ENCODE measurements at regions not wholly inside any gene's neighbourhood (a gene's known extent, or its start where the extent isn't known, plus 50 kb on each side); places are given as distances from the start of the nearest gene placed in this dataset.

- DNase-seq (ENCODE audit: low spot score), result no peak
- Mint-ChIP-seq H3K4me1 (ENCODE audit: low read depth) (no peaks in the 10 kb centered on the region), H3K27ac (no peak overlapping the region), H3K27me3 (ENCODE audit: insufficient read depth) (no peaks in the 10 kb centered on the region), H3K9me3 (peaks cover 4% of the 10 kb centered on the region), H3K36me3 (ENCODE audit: low read depth) (no peaks in the 10 kb centered on the region), H3K4me3 (no peak overlapping the region)
- intact Hi-C loops (cut with micrococcal nuclease), result no loop called here
These were observed 1342.1 kb upstream of the C9orf72 start for GRCh38 chr9:28915202-28915930.

DNA sequence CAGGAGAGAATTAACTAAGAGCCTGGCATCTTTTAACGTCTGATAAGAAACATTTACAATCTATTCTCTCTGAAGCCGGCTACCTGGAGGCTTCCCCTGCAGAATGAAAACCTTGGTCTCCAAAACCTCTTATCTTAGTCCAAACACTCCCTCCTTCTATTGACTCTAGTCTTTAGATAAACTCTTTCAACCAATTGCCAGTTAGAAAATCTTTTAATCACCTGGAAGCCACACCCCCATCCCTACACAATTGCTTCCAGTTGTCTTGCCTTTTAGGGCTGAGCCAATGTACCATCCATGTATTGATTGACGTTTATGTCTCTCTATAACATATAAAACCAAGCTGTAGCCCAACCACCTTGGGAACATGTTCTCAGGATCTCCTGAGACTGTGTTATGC, 1343.1 kb upstream of the C9orf72 start:
- Mint-ChIP-seq H3K27ac (no peak overlapping the region), H3K9me3 (peaks cover 4% of the 10 kb centered on the region), H3K4me3 (no peak overlapping the region), H3K4me1 (ENCODE audit: low read depth) (no peaks in the 10 kb centered on the region), H3K27me3 (ENCODE audit: insufficient read depth) (no peaks in the 10 kb centered on the region), H3K36me3 (ENCODE audit: low read depth) (no peaks in the 10 kb centered on the region)
- no peak for DNase-seq (ENCODE audit: low spot score)
- intact Hi-C loops (cut with micrococcal nuclease), result no loop called here

DNA sequence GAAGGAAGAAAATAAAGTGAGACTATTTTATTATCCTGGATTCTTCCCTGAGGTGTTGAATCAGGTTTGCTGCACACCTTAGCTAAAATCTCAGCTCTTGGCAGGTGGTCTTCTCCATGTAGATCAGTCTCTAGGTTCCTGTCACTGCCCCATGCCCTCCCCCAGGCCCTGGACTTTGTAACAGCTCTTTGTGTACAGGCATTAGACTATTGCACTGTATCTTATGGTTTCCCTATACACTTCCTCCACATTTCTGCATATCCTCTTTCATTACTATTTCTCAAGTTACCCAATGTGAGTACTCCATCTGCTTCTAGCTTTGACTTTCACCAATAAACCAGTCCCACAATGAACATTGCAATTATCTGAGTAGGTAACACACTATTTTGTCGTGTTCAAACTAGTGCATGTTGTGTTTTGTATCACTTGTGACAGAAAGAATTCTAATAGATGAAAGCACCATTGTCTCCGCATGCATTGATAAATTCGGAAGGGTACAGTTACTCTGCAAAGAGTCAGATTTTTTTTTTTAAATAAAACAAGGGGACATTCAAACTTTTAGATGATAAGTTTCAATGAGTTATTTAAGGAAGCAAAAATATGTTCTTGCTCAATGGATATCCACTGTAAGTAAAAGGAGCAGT, 1348.7 kb upstream of the C9orf72 start:
- Mint-ChIP-seq H3K27me3 (ENCODE audit: insufficient read depth) (no peaks in the 10 kb centered on the region), H3K36me3 (ENCODE audit: low read depth) (no peaks in the 10 kb centered on the region), H3K27ac (no peak overlapping the region), H3K4me1 (ENCODE audit: low read depth) (no peaks in the 10 kb centered on the region), H3K9me3 (peaks cover 4% of the 10 kb centered on the region), H3K4me3 (no peak overlapping the region)
- intact Hi-C loops (cut with micrococcal nuclease), result no loop called here
- DNase-seq (ENCODE audit: low spot score), result no peak

- H3K4me1 Mint-ChIP-seq (ENCODE audit: low read depth), result no peaks in the 10 kb centered on the region
- no peak overlapping the region for H3K27ac Mint-ChIP-seq
- intact Hi-C loops (cut with micrococcal nuclease), result no loop called here
- DNase-seq (ENCODE audit: low spot score), result no peak
- no peak overlapping the region for H3K4me3 Mint-ChIP-seq
- H3K27me3 Mint-ChIP-seq (ENCODE audit: insufficient read depth), result no peaks in the 10 kb centered on the region
- no peaks in the 10 kb centered on the region for H3K36me3 Mint-ChIP-seq (ENCODE audit: low read depth)
- H3K9me3 Mint-ChIP-seq, result peaks cover 1% of the 10 kb centered on the region
These were observed 1349.6 kb upstream of the C9orf72 start for GRCh38 chr9:28922891-28923290.

DNA sequence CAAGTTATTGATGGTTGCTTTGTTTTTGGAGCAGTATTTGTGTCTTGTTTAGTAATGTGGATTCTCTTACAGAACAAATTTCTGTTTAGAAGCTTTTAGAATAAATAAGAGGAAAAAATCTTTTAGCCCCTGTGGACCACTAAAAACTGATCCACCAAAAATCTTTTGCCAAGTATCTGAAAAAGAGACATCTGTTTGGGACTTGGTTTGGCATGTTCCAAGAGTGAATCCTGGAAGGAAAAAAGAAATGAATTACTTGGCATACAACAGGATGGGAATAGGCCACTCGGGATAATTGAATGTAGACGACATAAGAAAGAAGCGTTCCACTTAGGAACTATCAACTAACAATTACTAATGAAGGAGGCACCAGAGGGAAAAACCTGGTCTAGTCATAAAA, 1350.1 kb upstream of the C9orf72 start:
- Mint-ChIP-seq H3K4me3 (no peak overlapping the region), H3K4me1 (ENCODE audit: low read depth) (no peaks in the 10 kb centered on the region), H3K36me3 (ENCODE audit: low read depth) (no peaks in the 10 kb centered on the region), H3K9me3 (no peaks in the 10 kb centered on the region), H3K27ac (no peak overlapping the region), H3K27me3 (ENCODE audit: insufficient read depth) (no peaks in the 10 kb centered on the region)
- no peak for DNase-seq (ENCODE audit: low spot score)
- intact Hi-C loops (cut with micrococcal nuclease), result no loop called here

DNA sequence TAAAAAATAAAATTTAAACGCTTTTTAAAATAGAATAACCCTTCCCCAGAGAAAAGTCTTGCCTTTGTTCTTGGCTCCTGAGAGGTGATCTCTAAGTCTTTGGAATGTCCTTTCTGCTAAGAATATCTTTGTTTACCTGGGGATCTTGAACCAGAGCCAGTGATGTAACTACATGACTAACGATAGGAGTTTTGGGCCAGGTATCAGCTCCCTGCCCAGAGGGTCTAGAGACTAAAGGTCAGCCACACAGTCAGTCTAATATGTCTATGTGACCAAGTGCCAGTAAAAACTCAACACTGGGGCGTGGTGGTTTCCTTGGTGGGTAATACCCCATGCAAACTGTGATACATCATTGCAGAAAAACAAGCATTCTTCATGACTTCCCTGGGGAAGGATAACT, 1351.9 kb upstream of the C9orf72 start:
- no peak overlapping the region for H3K27ac Mint-ChIP-seq
- H3K9me3 Mint-ChIP-seq, result no peaks in the 10 kb centered on the region
- intact Hi-C loops (cut with micrococcal nuclease), result no loop called here
- DNase-seq (ENCODE audit: low spot score), result no peak
- no peaks in the 10 kb centered on the region for H3K27me3 Mint-ChIP-seq (ENCODE audit: insufficient read depth)
- H3K4me3 Mint-ChIP-seq, result no peak overlapping the region
- no peaks in the 10 kb centered on the region for H3K4me1 Mint-ChIP-seq (ENCODE audit: low read depth)
- H3K36me3 Mint-ChIP-seq (ENCODE audit: low read depth), result no peaks in the 10 kb centered on the region

DNA sequence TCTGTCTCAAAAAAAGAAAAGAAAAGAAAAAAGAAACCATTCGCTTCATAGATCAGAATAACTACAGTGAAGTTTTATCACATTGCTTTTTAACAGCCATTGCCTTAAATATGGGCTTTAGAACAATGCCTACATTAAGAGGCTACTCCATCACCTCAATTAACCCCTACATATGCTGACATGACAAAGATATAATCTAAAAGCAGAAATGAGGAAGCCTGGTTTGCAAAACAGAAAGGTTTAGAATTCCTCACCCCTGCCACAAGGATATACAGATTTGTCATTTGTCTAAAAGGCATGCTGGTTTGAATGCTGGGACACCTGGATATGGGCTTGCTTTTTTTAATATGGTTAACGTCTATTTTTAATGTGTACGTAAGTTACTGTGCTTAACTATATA, 1353.0 kb upstream of the C9orf72 start:
- no peak for DNase-seq (ENCODE audit: low spot score)
- no peak overlapping the region for H3K4me3 Mint-ChIP-seq
- H3K9me3 Mint-ChIP-seq, result no peaks in the 10 kb centered on the region
- intact Hi-C loops (cut with micrococcal nuclease), result no loop called here
- no peak overlapping the region for H3K27ac Mint-ChIP-seq
- no peaks in the 10 kb centered on the region for H3K4me1 Mint-ChIP-seq (ENCODE audit: low read depth)
- H3K27me3 Mint-ChIP-seq (ENCODE audit: insufficient read depth), result no peaks in the 10 kb centered on the region
- no peaks in the 10 kb centered on the region for H3K36me3 Mint-ChIP-seq (ENCODE audit: low read depth)

- intact Hi-C loops (cut with micrococcal nuclease), result no loop called here
- no peak for DNase-seq (ENCODE audit: low spot score)
- no peak overlapping the region for H3K27ac Mint-ChIP-seq
- H3K36me3 Mint-ChIP-seq (ENCODE audit: low read depth), result no peaks in the 10 kb centered on the region
- no peaks in the 10 kb centered on the region for H3K27me3 Mint-ChIP-seq (ENCODE audit: insufficient read depth)
- H3K9me3 Mint-ChIP-seq, result no peaks in the 10 kb centered on the region
- no peaks in the 10 kb centered on the region for H3K4me1 Mint-ChIP-seq (ENCODE audit: low read depth)
- H3K4me3 Mint-ChIP-seq, result no peak overlapping the region
These were observed 1354.4 kb upstream of the C9orf72 start for GRCh38 chr9:28927691-28928090.

GRCh38 chr9:28929433-28929832, 1356.2 kb upstream of the C9orf72 start:
- no peak for DNase-seq (ENCODE audit: low spot score)
- intact Hi-C loops (cut with micrococcal nuclease), result no loop called here
- no peaks in the 10 kb centered on the region for H3K9me3 Mint-ChIP-seq
- no peaks in the 10 kb centered on the region for H3K27me3 Mint-ChIP-seq (ENCODE audit: insufficient read depth)
- no peak overlapping the region for H3K27ac Mint-ChIP-seq
- H3K4me1 Mint-ChIP-seq (ENCODE audit: low read depth), result no peaks in the 10 kb centered on the region
- no peak overlapping the region for H3K4me3 Mint-ChIP-seq
- no peaks in the 10 kb centered on the region for H3K36me3 Mint-ChIP-seq (ENCODE audit: low read depth)

- intact Hi-C loops (cut with micrococcal nuclease), result no loop called here
- no peak for DNase-seq (ENCODE audit: low spot score)
- H3K27me3 Mint-ChIP-seq (ENCODE audit: insufficient read depth), result no peaks in the 10 kb centered on the region
- H3K36me3 Mint-ChIP-seq (ENCODE audit: low read depth), result no peaks in the 10 kb centered on the region
- H3K4me1 Mint-ChIP-seq (ENCODE audit: low read depth), result no peaks in the 10 kb centered on the region
- no peak overlapping the region for H3K4me3 Mint-ChIP-seq
- no peaks in the 10 kb centered on the region for H3K9me3 Mint-ChIP-seq
- no peak overlapping the region for H3K27ac Mint-ChIP-seq
These were observed 1357.5 kb upstream of the C9orf72 start for GRCh38 chr9:28930766-28931165.

DNA sequence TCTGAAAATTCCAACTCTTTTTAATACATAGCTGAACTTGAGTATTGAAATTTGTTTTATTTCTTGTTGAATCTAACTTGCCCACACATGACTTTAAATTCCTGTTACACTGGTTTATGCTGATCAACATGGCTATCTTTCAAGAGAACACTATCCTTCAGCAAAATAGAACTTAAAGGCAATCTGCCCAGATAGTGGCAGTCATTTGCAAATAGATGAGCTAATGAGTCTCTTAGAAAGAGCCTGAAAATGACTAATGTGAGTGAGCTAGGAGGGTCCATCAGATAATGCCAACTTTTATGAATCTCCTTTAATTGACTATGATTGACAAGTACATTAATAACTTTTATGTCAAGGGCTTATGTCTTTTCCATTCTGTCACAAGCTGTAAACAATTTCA, 1360.8 kb upstream of the C9orf72 start:
- no peak for DNase-seq (ENCODE audit: low spot score)
- Mint-ChIP-seq H3K4me1 (ENCODE audit: low read depth) (no peaks in the 10 kb centered on the region), H3K27me3 (ENCODE audit: insufficient read depth) (no peaks in the 10 kb centered on the region), H3K36me3 (ENCODE audit: low read depth) (no peaks in the 10 kb centered on the region), H3K4me3 (no peak overlapping the region), H3K9me3 (no peaks in the 10 kb centered on the region), H3K27ac (no peak overlapping the region)
- intact Hi-C loops (cut with micrococcal nuclease), result no loop called here

GRCh38 chr9:28938981-28939380, 1365.7 kb upstream of the C9orf72 start:
- H3K4me1 Mint-ChIP-seq (ENCODE audit: low read depth), result no peaks in the 10 kb centered on the region
- no peaks in the 10 kb centered on the region for H3K27me3 Mint-ChIP-seq (ENCODE audit: insufficient read depth)
- no peak overlapping the region for H3K4me3 Mint-ChIP-seq
- no peaks in the 10 kb centered on the region for H3K36me3 Mint-ChIP-seq (ENCODE audit: low read depth)
- intact Hi-C loops (cut with micrococcal nuclease), result no loop called here
- no peaks in the 10 kb centered on the region for H3K9me3 Mint-ChIP-seq
- DNase-seq (ENCODE audit: low spot score), result no peak
- no peak overlapping the region for H3K27ac Mint-ChIP-seq

- H3K27ac Mint-ChIP-seq, result no peak overlapping the region
- no peak overlapping the region for H3K4me3 Mint-ChIP-seq
- DNase-seq (ENCODE audit: low spot score), result no peak
- no peaks in the 10 kb centered on the region for H3K4me1 Mint-ChIP-seq (ENCODE audit: low read depth)
- intact Hi-C loops (cut with micrococcal nuclease), result no loop called here
- H3K36me3 Mint-ChIP-seq (ENCODE audit: low read depth), result no peaks in the 10 kb centered on the region
- no peaks in the 10 kb centered on the region for H3K27me3 Mint-ChIP-seq (ENCODE audit: insufficient read depth)
- no peaks in the 10 kb centered on the region for H3K9me3 Mint-ChIP-seq
These were observed 1368.6 kb upstream of the C9orf72 start for GRCh38 chr9:28941856-28942255.

DNA sequence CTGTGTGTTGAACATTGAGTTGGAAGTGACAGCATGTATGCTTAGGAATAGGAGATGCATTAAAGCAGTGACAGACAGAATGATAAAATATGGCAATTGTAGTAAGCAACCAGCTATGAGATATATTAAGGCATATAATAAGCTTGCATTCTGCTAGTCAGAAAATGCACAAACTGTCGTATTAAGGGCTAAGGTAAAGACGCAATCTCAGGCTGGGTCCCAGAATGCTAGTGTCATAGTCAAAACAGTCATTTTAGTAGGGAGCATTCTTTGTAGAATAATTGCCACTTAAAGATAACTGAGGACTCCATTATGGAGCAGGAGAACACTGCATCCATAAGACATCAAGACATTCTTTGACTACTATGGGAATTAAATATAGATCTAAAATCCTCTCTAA, 1369.7 kb upstream of the C9orf72 start:
- Mint-ChIP-seq H3K27ac (no peak overlapping the region), H3K4me3 (no peak overlapping the region), H3K36me3 (ENCODE audit: low read depth) (no peaks in the 10 kb centered on the region), H3K27me3 (ENCODE audit: insufficient read depth) (no peaks in the 10 kb centered on the region), H3K4me1 (ENCODE audit: low read depth) (no peaks in the 10 kb centered on the region), H3K9me3 (no peaks in the 10 kb centered on the region)
- intact Hi-C loops (cut with micrococcal nuclease), result no loop called here
- DNase-seq (ENCODE audit: low spot score), result no peak
